ENCODE measurements at regions not wholly inside any gene's neighbourhood (a gene's known extent, or its start where the extent isn't known, plus 50 kb on each side); places are given as distances from the start of the nearest gene placed in this dataset.

DNA sequence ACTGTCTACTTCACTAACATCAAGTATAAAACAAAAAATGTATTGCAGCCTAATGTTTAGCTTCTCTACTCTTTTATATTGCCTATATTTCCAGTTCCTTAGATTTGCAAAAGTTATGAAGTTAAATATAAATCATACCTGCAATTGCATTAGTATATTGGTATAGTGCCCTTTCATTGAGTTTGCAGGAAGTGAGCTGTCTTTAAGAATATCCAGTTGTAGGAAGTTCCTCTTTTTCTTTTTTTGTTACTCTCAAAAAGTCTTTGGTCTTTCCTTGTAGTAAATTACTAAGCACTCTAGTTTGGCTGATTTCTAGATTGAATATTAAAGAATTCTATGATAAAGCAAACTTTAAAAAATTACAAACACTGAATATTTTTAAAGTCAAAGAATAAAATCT lies 71.3 kb upstream of the FN1 start:
- TF ChIP-seq, protein P1, sequence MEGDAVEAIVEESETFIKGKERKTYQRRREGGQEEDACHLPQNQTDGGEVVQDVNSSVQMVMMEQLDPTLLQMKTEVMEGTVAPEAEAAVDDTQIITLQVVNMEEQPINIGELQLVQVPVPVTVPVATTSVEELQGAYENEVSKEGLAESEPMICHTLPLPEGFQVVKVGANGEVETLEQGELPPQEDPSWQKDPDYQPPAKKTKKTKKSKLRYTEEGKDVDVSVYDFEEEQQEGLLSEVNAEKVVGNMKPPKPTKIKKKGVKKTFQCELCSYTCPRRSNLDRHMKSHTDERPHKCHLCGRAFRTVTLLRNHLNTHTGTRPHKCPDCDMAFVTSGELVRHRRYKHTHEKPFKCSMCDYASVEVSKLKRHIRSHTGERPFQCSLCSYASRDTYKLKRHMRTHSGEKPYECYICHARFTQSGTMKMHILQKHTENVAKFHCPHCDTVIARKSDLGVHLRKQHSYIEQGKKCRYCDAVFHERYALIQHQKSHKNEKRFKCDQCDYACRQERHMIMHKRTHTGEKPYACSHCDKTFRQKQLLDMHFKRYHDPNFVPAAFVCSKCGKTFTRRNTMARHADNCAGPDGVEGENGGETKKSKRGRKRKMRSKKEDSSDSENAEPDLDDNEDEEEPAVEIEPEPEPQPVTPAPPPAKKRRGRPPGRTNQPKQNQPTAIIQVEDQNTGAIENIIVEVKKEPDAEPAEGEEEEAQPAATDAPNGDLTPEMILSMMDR (IDR thresholded peaks at IDR 0.05) = no peak
- no peak for TF ChIP-seq POLR2A (IDR thresholded peaks at IDR 0.05)
- TF ChIP-seq POLR2AphosphoS5 (IDR thresholded peaks at IDR 0.05) = no peak
